GM12864 (cell line): ENCODE measurements at regions not wholly inside any gene's neighbourhood (a gene's known extent, or its start where the extent isn't known, plus 50 kb on each side); places are given as distances from the start of the nearest gene placed in this dataset.

Source experiments
- DNase-seq: peaks from one replicate; pipeline ENCODE4 v3.0.0-alpha.2; 2011; ENCODE audit warnings: low read depth
- H3K4me3 ChIP-seq: 2 replicates; pipeline ENCODE4 v1.5.1; 2011; ENCODE audit warnings: mild to moderate bottlenecking, low read depth, low read length, control low read depth
- CTCF ChIP-seq: IDR thresholded peaks from 2 replicates; pipeline ENCODE4 v1.5.1; 2011; ENCODE audit warnings: low read depth, mild to moderate bottlenecking, moderate library complexity, low read length, control low read depth, inconsistent platforms; ENCODE audit errors: missing control alignments

- no peak overlapping the region for H3K4me3 ChIP-seq
- no peak for DNase-seq
- TF ChIP-seq CTCF, result no peak
Observed at GRCh38 chr6:144724818-144725217, 439.7 kb downstream of the UTRN start.

DNA sequence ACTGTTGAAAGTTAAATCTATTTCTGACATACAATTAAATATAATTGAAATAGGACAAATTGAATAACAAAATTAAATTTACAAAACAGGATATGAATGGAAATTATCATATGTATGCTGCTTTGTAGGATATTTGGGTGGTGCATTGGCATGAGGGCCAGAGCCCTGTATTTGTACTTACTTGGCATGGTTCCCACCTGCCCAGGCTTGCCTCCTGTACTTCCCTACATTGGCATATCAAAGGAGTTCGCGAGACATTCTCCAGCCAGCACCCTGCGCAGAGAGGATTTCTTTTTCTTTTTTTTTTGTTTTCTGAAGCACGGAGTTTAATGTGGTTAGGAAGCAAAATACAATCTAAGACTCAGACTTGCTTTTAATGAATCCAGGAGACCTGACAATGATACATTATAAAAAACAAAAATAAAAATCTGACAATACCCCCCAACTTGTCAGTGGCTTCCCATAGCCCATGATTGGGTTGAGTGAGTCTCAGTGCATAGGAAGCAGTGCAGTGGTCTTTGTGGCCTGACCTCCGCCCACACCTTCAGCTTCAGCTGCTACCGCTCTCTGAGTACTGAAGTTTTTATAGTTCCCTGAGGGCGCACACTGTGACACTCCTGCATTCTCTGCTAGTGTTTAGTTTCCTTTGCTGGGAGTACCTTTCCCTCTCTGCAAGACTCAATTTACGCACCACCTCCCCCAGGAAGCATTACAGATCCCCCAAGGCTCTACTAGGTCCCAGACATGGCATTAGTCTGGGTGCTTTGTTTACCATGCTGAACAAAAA lies 440.8 kb downstream of the UTRN start:
- H3K4me3 ChIP-seq, result no peak overlapping the region
- no peak for TF ChIP-seq CTCF
- no peak for DNase-seq

GRCh38 chr6:144728804-144729203 lies 443.7 kb downstream of the UTRN start:
- H3K4me3 ChIP-seq, result no peak overlapping the region
- DNase-seq, result no peak
- TF ChIP-seq CTCF, result no peak

- no peak overlapping the region for H3K4me3 ChIP-seq
- TF ChIP-seq CTCF, result no peak
- DNase-seq, result no peak
Observed at GRCh38 chr6:144729502-144729901, 444.4 kb downstream of the UTRN start.

- DNase-seq, result no peak
- no peak overlapping the region for H3K4me3 ChIP-seq
- TF ChIP-seq CTCF, result no peak
Observed at GRCh38 chr6:144730088-144730645, 445.0 kb downstream of the UTRN start.

DNA sequence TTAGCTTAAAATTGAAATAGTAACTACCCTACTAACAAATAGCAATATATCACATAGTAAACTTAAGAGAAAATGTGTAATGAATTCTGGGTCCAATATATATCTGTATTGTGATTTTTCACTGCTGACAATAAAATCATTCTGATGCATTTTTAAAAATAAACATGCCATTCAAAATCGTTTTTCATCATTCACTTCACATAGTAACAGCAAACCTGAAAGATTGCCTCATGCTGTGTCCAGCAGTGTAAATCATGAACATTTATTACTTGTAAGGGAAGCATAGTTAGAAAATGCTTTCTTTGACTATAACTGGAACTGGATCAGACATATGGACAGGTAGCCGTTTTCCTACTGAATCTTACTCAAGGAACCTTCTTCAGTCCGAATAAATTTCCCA lies 446.1 kb downstream of the UTRN start:
- TF ChIP-seq CTCF, result no peak
- H3K4me3 ChIP-seq, result no peak overlapping the region
- DNase-seq, result no peak

DNA sequence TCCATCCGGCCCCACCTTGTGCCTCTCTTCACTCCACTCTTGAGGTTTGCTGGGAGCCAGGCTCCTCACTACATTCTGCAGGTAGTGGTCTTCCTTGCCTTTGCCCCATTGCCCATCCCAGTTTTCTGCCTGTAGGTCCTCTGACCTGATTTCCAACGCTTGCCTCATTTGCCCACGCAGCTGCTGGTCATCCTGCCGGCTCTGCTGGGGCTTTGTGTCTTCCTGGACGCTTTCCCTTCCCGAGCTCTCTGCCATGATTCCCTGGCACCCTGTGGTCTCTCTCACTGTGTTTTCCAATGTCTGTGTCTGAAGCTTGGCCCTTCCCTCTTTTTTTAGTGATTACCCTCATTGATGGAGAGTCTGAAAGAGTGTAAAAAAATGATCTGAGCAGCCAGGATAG lies 451.6 kb downstream of the UTRN start:
- TF ChIP-seq CTCF, result no peak
- no peak overlapping the region for H3K4me3 ChIP-seq
- DNase-seq, result no peak
